ENCODE measurements at regions not wholly inside any gene's neighbourhood (a gene's known extent, or its start where the extent isn't known, plus 50 kb on each side); places are given as distances from the start of the nearest gene placed in this dataset.
"Not testable (repeated sequence)": the region's sequence is repeated elsewhere in the genome, so short reads cannot be mapped to it uniquely, and the experiment has no call there.

GRCh38 chr10:35784751-35785150 lies 142.7 kb upstream of the FZD8 start:
- Histone ChIP-seq H3K4me3 (ENCODE audit: low read depth, low read length) (no peak overlapping the region), H3K9ac (no peak overlapping the region), H3K4me1 (no peaks in the 10 kb centered on the region), H3K4me2 (ENCODE audit: low read length) (no peak overlapping the region), H2AFZ (no peak overlapping the region), H3K27ac (no peak overlapping the region), H3K36me3 (ENCODE audit: control insufficient read depth, insufficient read depth, low read length) (no peaks in the 10 kb centered on the region), H3K9me3 (ENCODE audit: control insufficient read depth, low read length) (no peaks in the 10 kb centered on the region), H3K27me3 (ENCODE audit: control insufficient read depth, insufficient read depth, low read length) (no peaks in the 10 kb centered on the region), H3K79me2 (no peaks in the 10 kb centered on the region)
- TF ChIP-seq, protein P1, sequence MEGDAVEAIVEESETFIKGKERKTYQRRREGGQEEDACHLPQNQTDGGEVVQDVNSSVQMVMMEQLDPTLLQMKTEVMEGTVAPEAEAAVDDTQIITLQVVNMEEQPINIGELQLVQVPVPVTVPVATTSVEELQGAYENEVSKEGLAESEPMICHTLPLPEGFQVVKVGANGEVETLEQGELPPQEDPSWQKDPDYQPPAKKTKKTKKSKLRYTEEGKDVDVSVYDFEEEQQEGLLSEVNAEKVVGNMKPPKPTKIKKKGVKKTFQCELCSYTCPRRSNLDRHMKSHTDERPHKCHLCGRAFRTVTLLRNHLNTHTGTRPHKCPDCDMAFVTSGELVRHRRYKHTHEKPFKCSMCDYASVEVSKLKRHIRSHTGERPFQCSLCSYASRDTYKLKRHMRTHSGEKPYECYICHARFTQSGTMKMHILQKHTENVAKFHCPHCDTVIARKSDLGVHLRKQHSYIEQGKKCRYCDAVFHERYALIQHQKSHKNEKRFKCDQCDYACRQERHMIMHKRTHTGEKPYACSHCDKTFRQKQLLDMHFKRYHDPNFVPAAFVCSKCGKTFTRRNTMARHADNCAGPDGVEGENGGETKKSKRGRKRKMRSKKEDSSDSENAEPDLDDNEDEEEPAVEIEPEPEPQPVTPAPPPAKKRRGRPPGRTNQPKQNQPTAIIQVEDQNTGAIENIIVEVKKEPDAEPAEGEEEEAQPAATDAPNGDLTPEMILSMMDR (IDR thresholded peaks at IDR 0.05): no peak

- Histone ChIP-seq H3K27me3 (ENCODE audit: control insufficient read depth, insufficient read depth, low read length) (no peaks in the 10 kb centered on the region), H3K79me2 (no peaks in the 10 kb centered on the region), H3K36me3 (ENCODE audit: control insufficient read depth, insufficient read depth, low read length) (no peaks in the 10 kb centered on the region), H3K4me2 (ENCODE audit: low read length) (no peak overlapping the region), H3K9me3 (ENCODE audit: control insufficient read depth, low read length) (no peaks in the 10 kb centered on the region), H3K4me1 (no peaks in the 10 kb centered on the region), H3K9ac (no peak overlapping the region), H3K4me3 (ENCODE audit: low read depth, low read length) (no peak overlapping the region), H2AFZ (peak overlapping the region; percentile 36), H3K27ac (no peak overlapping the region)
- TF ChIP-seq, protein P1 (IDR thresholded peaks at IDR 0.05): no peak
These were observed 141.3 kb upstream of the FZD8 start for GRCh38 chr10:35783305-35783838.

DNA sequence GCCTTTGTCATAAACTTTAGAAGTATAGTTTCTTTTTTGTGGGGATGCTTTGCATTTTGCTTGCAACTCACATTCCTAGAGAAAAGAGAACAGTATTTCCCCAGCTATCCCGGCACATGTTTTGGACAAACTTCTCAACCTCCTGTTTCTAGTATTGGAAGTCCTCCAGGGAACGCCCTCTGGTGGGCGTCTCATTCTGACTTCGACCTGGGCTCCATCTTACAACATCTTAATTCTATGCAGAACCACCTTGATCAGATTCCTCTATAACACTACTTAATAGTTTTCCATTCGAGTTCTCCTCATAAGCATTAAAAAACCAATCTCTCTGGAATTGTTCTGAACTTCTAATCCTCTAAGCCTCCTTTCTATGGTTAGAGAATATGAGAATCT lies 139.5 kb upstream of the FZD8 start:
- Histone ChIP-seq H3K9me3 (ENCODE audit: control insufficient read depth, low read length) (no peaks in the 10 kb centered on the region), H3K4me1 (no peaks in the 10 kb centered on the region), H3K27me3 (ENCODE audit: control insufficient read depth, insufficient read depth, low read length) (no peaks in the 10 kb centered on the region), H3K4me2 (ENCODE audit: low read length) (no peak overlapping the region), H3K4me3 (ENCODE audit: low read depth, low read length) (no peak overlapping the region), H3K9ac (no peak overlapping the region), H3K36me3 (ENCODE audit: control insufficient read depth, insufficient read depth, low read length) (no peaks in the 10 kb centered on the region), H3K27ac (no peak overlapping the region), H3K79me2 (no peaks in the 10 kb centered on the region), H2AFZ (no peak overlapping the region)
- TF ChIP-seq, protein P1 (IDR thresholded peaks at IDR 0.05): peak; percentile 12

DNA sequence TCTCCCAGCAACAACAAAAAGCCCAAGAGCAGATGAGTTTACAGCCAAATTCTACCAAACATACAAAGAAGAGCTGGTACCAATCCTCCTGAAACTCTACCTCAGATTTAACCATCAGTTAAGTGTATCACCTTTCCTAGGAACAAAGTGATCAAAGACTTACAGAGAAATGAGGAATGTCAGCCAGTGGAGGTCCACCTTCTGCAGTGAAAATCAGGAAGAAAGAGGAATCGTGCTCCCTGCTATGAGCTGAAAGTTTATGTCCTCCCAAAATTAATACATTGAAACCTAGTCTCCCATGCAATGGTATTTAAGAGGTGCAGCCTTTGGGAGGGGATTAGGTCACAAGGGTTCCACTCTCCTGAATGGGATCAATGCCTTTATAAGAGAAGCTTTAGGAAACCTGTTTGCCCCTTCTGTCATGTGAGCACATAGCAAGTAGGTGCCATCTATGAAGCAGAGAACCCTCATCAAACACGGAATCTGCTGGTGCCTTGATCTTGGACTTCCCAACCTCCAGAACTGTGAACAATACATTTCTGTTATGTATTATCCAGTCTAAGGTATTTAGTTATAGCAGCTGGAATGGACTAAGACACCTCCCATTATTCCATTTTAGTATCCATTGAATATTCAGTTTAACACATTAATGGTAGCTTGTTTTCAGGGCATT lies 139.0 kb upstream of the FZD8 start:
- no peaks in the 10 kb centered on the region for H3K79me2 ChIP-seq
- H3K27ac ChIP-seq: no peak overlapping the region
- no peak overlapping the region for H3K4me3 ChIP-seq (ENCODE audit: low read depth, low read length)
- H2AFZ ChIP-seq: no peak overlapping the region
- TF ChIP-seq, protein P1 (IDR thresholded peaks at IDR 0.05): no peak
- H3K9ac ChIP-seq: no peak overlapping the region
- H3K36me3 ChIP-seq (ENCODE audit: control insufficient read depth, insufficient read depth, low read length): no peaks in the 10 kb centered on the region
- H3K9me3 ChIP-seq (ENCODE audit: control insufficient read depth, low read length): no peaks in the 10 kb centered on the region
- no peaks in the 10 kb centered on the region for H3K4me1 ChIP-seq
- H3K4me2 ChIP-seq (ENCODE audit: low read length): no peak overlapping the region
- no peaks in the 10 kb centered on the region for H3K27me3 ChIP-seq (ENCODE audit: control insufficient read depth, insufficient read depth, low read length)

GRCh38 chr10:35778306-35778705 lies 136.2 kb upstream of the FZD8 start:
- no peak overlapping the region for H3K9ac ChIP-seq
- no peak overlapping the region for H3K4me3 ChIP-seq (ENCODE audit: low read depth, low read length)
- H3K79me2 ChIP-seq: no peaks in the 10 kb centered on the region
- no peaks in the 10 kb centered on the region for H3K36me3 ChIP-seq (ENCODE audit: control insufficient read depth, insufficient read depth, low read length)
- no peaks in the 10 kb centered on the region for H3K27me3 ChIP-seq (ENCODE audit: control insufficient read depth, insufficient read depth, low read length)
- no peaks in the 10 kb centered on the region for H3K9me3 ChIP-seq (ENCODE audit: control insufficient read depth, low read length)
- H2AFZ ChIP-seq: no peak overlapping the region
- H3K27ac ChIP-seq: no peak overlapping the region
- H3K4me2 ChIP-seq (ENCODE audit: low read length): no peak overlapping the region
- H3K4me1 ChIP-seq: no peaks in the 10 kb centered on the region
- TF ChIP-seq, protein P1 (IDR thresholded peaks at IDR 0.05): no peak

DNA sequence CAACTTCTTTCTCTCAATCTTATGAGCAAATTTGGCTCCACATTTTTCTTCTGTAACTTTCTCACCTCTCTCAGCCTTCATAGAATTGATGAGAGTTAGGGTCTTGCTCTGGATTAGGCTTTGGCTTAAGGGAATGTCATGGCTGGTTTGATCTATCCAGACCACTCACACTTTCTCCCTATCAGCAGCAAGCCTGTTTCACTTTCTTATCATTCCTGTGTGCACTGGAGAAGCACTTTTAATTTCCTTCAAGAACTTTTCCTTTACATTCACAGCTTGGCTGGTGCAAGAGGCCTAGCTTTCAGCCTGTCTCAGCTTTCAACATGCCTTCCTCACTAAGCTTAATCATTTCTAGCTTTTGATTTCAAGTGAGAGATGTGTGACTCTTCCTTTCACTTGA lies 134.5 kb upstream of the FZD8 start:
- not testable (repeated sequence) for H3K4me3 ChIP-seq (ENCODE audit: low read depth, low read length); H3K9ac ChIP-seq; H3K36me3 ChIP-seq (ENCODE audit: control insufficient read depth, insufficient read depth, low read length); H3K79me2 ChIP-seq; H3K27ac ChIP-seq; H3K4me1 ChIP-seq; H3K27me3 ChIP-seq (ENCODE audit: control insufficient read depth, insufficient read depth, low read length); H3K9me3 ChIP-seq (ENCODE audit: control insufficient read depth, low read length); H2AFZ ChIP-seq; H3K4me2 ChIP-seq (ENCODE audit: low read length)

Data from parathyroid adenoma (tissue), 2 donors.